Embryonic facial prominence (tissue), 1 donor: ENCODE measurements at regions not wholly inside any gene's neighbourhood (a gene's known extent, or its start where the extent isn't known, plus 50 kb on each side); places are given as distances from the start of the nearest gene placed in this dataset.
"Not testable (repeated sequence)": the region's sequence is repeated elsewhere in the genome, so short reads cannot be mapped to it uniquely, and the experiment has no call there.

Experiments
- DNase-seq: peaks from one replicate; pipeline ENCODE4 v3.0.0-alpha.2; 2016; ENCODE audit errors: extremely low spot score

GRCh38 chr2:65957886-65958285 lies 477.0 kb upstream of the MEIS1 start:
- DNase-seq: no peak

GRCh38 chr2:65957454-65957853 lies 477.5 kb upstream of the MEIS1 start:
- DNase-seq: no peak

- no peak for DNase-seq
Measured at GRCh38 chr2:65955259-65955658, 479.7 kb upstream of the MEIS1 start.

- no peak for DNase-seq
Measured at GRCh38 chr2:65952966-65953761, 481.8 kb upstream of the MEIS1 start.

GRCh38 chr2:65944213-65944612 lies 490.7 kb upstream of the MEIS1 start:
- DNase-seq: no peak

GRCh38 chr2:65943099-65943786 lies 491.7 kb upstream of the MEIS1 start:
- DNase-seq: no peak

GRCh38 chr2:65940856-65941255 lies 494.1 kb upstream of the MEIS1 start:
- no peak for DNase-seq

GRCh38 chr2:65939687-65940086 lies 495.2 kb upstream of the MEIS1 start:
- no peak for DNase-seq

GRCh38 chr2:65937379-65938160 lies 497.4 kb upstream of the MEIS1 start:
- no peak for DNase-seq

GRCh38 chr2:65934992-65935629 lies 499.8 kb upstream of the MEIS1 start:
- DNase-seq: no peak

GRCh38 chr2:65932571-65932970 lies 500.2 kb upstream of the SPRED2 start:
- no peak for DNase-seq

- no peak for DNase-seq
Measured at GRCh38 chr2:65931056-65931455, 498.7 kb upstream of the SPRED2 start.

- no peak for DNase-seq
Measured at GRCh38 chr2:65930259-65930658, 497.9 kb upstream of the SPRED2 start.

GRCh38 chr2:65929664-65930063 lies 497.3 kb upstream of the SPRED2 start:
- not testable (repeated sequence) for DNase-seq

- DNase-seq: no peak
Measured at GRCh38 chr2:65922794-65923193, 490.4 kb upstream of the SPRED2 start.

- no peak for DNase-seq
Measured at GRCh38 chr2:65922030-65922429, 489.6 kb upstream of the SPRED2 start.

- DNase-seq: no peak
Measured at GRCh38 chr2:65921116-65921515, 488.7 kb upstream of the SPRED2 start.

GRCh38 chr2:65920659-65921058 lies 488.3 kb upstream of the SPRED2 start:
- DNase-seq: no peak

- no peak for DNase-seq
Measured at GRCh38 chr2:65919550-65920188, 487.3 kb upstream of the SPRED2 start.

GRCh38 chr2:65918760-65919187 lies 486.4 kb upstream of the SPRED2 start:
- no peak for DNase-seq

GRCh38 chr2:65917986-65918385 lies 485.6 kb upstream of the SPRED2 start:
- DNase-seq: no peak
